HepG2 (cell line): ENCODE measurements at regions not wholly inside any gene's neighbourhood (a gene's known extent, or its start where the extent isn't known, plus 50 kb on each side); places are given as distances from the start of the nearest gene placed in this dataset.

Experiments
- ATAC-seq: fragments of 200-7000 bp; cut with Tn5 transposase; 3 replicates; pipeline ENCODE4 v1.9.1; 2020; ENCODE audit warnings: mild to moderate bottlenecking, moderate library complexity
- BruUV-seq: library from RNA; stranded (reverse); fragments of 400-500 nt; replicated peaks from 2 replicates; lab custom pipeline; 2021; lab: Mats Ljungman, UMichigan
- CTCF ChIA-PET: fragments of 300-600 bp; formaldehyde crosslinking; extraction: SDS; loops from one replicate; lab custom pipeline; 2021; ENCODE audit warnings: low total read pairs, inconsistent platforms, low intra/inter-chr PET ratio; lab: Yijun Ruan, JAX
- POLR2A ChIA-PET: fragments of 350-600 bp; sonication (Branson Sonifier 250); formaldehyde crosslinking; loops from one replicate; lab custom pipeline; 2020; ENCODE audit warnings: antibody characterized with exemption, inconsistent platforms; lab: Yijun Ruan, JAX
- DNase-seq: peaks from one replicate; pipeline ENCODE4 v3.0.0-alpha.2; 2015; ENCODE audit warnings: low spot score
- FAIRE-seq: peaks from 3 replicates; lab custom pipeline; 2011; peaks lifted over from hg19 to GRCh38; lab: Jason Lieb, UNC
- H2AFZ ChIP-seq: one replicate; pipeline ENCODE4 v1.6.1; 2011; ENCODE audit warnings: low read length, inconsistent platforms
- H3K27ac ChIP-seq: fragments of 300-600 bp; 3 replicates; pipeline ENCODE4 v1.8.0; 2011; ENCODE audit warnings: mixed run types, mild to moderate bottlenecking, mixed read lengths, low read length, inconsistent platforms; ENCODE audit not compliant: insufficient read depth; ENCODE audit errors: extremely low read length
- H3K27me3 ChIP-seq, 2 experiments: fragments of 200-600 bp in 1 of 2; 2 replicates in 1 of 2; 3 replicates in 1 of 2; pipeline versions ENCODE4 v1.6.0 to v1.8.0; 2011; ENCODE audit warnings: low read length in 2 of 2, mild to moderate bottlenecking in 2 of 2, moderate library complexity in 2 of 2, inconsistent platforms in 1 of 2; ENCODE audit not compliant: insufficient read depth in 2 of 2, control insufficient read depth in 1 of 2
- H3K36me3 ChIP-seq, 2 experiments: fragments of 200-600 bp in 1 of 2; replicated peaks in 1 of 2; 2 replicates in 1 of 2; 3 replicates in 1 of 2; pipeline versions ENCODE4 v1.5.1 to v1.8.0; 2011; ENCODE audit warnings: low read length in 2 of 2, inconsistent platforms in 1 of 2; ENCODE audit not compliant: insufficient read depth in 2 of 2, control insufficient read depth in 1 of 2
- H3K4me1 ChIP-seq: 2 replicates; pipeline ENCODE4 v1.5.1; 2012; ENCODE audit warnings: low read length, inconsistent platforms; ENCODE audit not compliant: insufficient read depth
- H3K4me2 ChIP-seq: 2 replicates; pipeline ENCODE4 v1.6.0; 2011; ENCODE audit warnings: low read depth, low read length, inconsistent platforms
- H3K4me3 ChIP-seq, 3 experiments: fragments of 200-600 bp in 1 of 3; sonication (generic), shearing (Covaris generic) in 1 of 3; replicated peaks in 1 of 3; 2 replicates each; pipeline ENCODE4 v1.5.1; 2011 to 2016; ENCODE audit warnings: low read length in 3 of 3, inconsistent platforms in 2 of 3, low read depth in 2 of 3, mild to moderate bottlenecking in 2 of 3, control low read depth in 1 of 3, mixed read lengths in 1 of 3; ENCODE audit not compliant: insufficient read depth in 1 of 3
- H3K79me2 ChIP-seq: one replicate; pipeline ENCODE4 v1.6.1; 2011; ENCODE audit warnings: low read length, inconsistent platforms; ENCODE audit not compliant: insufficient read depth
- H3K9ac ChIP-seq: 2 replicates; pipeline ENCODE4 v1.6.0; 2011; ENCODE audit warnings: mild to moderate bottlenecking, low read depth, low read length, inconsistent platforms; ENCODE audit not compliant: insufficient read depth
- H3K9me3 ChIP-seq: 2 replicates; pipeline ENCODE4 v1.5.1; 2012; ENCODE audit warnings: mild to moderate bottlenecking, low read length
- H4K20me1 ChIP-seq: 2 replicates; pipeline ENCODE4 v1.6.0; 2011; ENCODE audit warnings: inconsistent platforms, mild to moderate bottlenecking, low read length, moderate library complexity; ENCODE audit not compliant: insufficient read depth
- FOSL1 ChIP-seq: sonication (generic); formaldehyde crosslinking; IDR thresholded peaks from 2 replicates; pipeline ENCODE4 v1.9.0; 2021; ENCODE audit warnings: missing genetic modification reagents, borderline replicate concordance
- HES4 ChIP-seq: sonication (generic); formaldehyde crosslinking; IDR thresholded peaks from 2 replicates; pipeline ENCODE4 v1.9.0; 2021; ENCODE audit warnings: mild to moderate bottlenecking, missing genetic modification reagents, borderline replicate concordance
- KLF6 ChIP-seq: IDR thresholded peaks from 2 replicates; pipeline ENCODE4 v1.8.0; 2016; ENCODE audit warnings: missing biosample characterization, missing genetic modification reagents
- SNAI1 ChIP-seq: sonication (generic); formaldehyde crosslinking; IDR thresholded peaks from 2 replicates; pipeline ENCODE4 v1.5.0; 2020; ENCODE audit warnings: mild to moderate bottlenecking, missing genetic modification reagents, borderline replicate concordance
- ZBTB10 ChIP-seq: sonication (generic); formaldehyde crosslinking; IDR thresholded peaks from 2 replicates; pipeline ENCODE4 v1.4.0; 2020; ENCODE audit warnings: missing genetic modification reagents, borderline replicate concordance
- ZBTB46 ChIP-seq: sonication (generic); formaldehyde crosslinking; IDR thresholded peaks from 2 replicates; pipeline ENCODE4 v1.4.0; 2020; ENCODE audit warnings: mild to moderate bottlenecking, missing genetic modification reagents, borderline replicate concordance
- ZNF674 ChIP-seq: sonication (generic); formaldehyde crosslinking; IDR thresholded peaks from 2 replicates; pipeline ENCODE4 v1.5.0; 2020; ENCODE audit warnings: low read depth, mild to moderate bottlenecking, missing genetic modification reagents
- WGBS: methylation state at CpG from one replicate; pipeline ENCODE4 v1.1.6; 2017; ENCODE audit warnings: low lambda C conversion rate; 5-methylcytosine and 5-hydroxymethylcytosine counted together
- in situ Hi-C: cut with HindIII; loops from 2 replicates; pipeline ENCODE4 v1.10.0; 2017; ENCODE audit warnings: low pct_unique_long_range_greater_than_20kb; ENCODE audit not compliant: extremely low pct_ligation_motif_present
- intact Hi-C: fragments of 100-400 bp; cut with micrococcal nuclease; formaldehyde crosslinking; loops from one replicate; pipeline ENCODE4 v1.10.0; 2022; ENCODE audit not compliant: unreplicated experiment
- TF ChIP-seq, protein P1 (sequence below): IDR thresholded peaks from 2 replicates; pipeline ENCODE4 v1.6.1; 2012; ENCODE audit warnings: low read length, improper control_type of control experiment
- TF ChIP-seq, protein P2 (sequence below): IDR thresholded peaks from 2 replicates; pipeline ENCODE4 v1.6.1; 2016; ENCODE audit warnings: low read depth, missing genetic modification reagents, missing compliant biosample characterization
- TF ChIP-seq, protein P3 (sequence below): sonication (generic); formaldehyde crosslinking; IDR thresholded peaks from 2 replicates; pipeline ENCODE4 v1.5.0; 2020; ENCODE audit warnings: missing genetic modification reagents

GRCh38 chr1:157310401-157310800 lies 172.2 kb upstream of the ETV3 start:
- Histone ChIP-seq H3K4me2 (no peak overlapping the region), H4K20me1 (no peaks in the 10 kb centered on the region), H3K9ac (no peak overlapping the region), H3K4me1 (no peaks in the 10 kb centered on the region), H3K27ac (no peak overlapping the region), H3K27me3 (no peaks in the 10 kb centered on the region; a peak in 1 of 5 replicates), H3K9me3 (no peaks in the 10 kb centered on the region), H3K36me3 (no peaks in the 10 kb centered on the region), H2AFZ (no peak overlapping the region), H3K79me2 (no peaks in the 10 kb centered on the region), H3K4me3 (no peak overlapping the region)
- intact Hi-C loops (no loop called here), in situ Hi-C loops (no loop called here)
- ChIA-PET POLR2A (no interaction called here), CTCF (interaction anchor here (1.4 to 1.7 kb wide), 2 partner anchors 114 to 117 kb away, joined by 6 to 8 read pairs; no protein-coding TSS in a partner anchor)
- FAIRE-seq: no peak
- no peak for DNase-seq
- no TSS peak for BruUV-seq
- no peak for ATAC-seq
- 8% methylated on average over 5 of the region's 5 CpGs for WGBS
- TF ChIP-seq ZBTB46 (CRISPR knock-in tag): no peak
- TF ChIP-seq KLF6 (CRISPR knock-in tag): no peak
- TF ChIP-seq, protein P1, sequence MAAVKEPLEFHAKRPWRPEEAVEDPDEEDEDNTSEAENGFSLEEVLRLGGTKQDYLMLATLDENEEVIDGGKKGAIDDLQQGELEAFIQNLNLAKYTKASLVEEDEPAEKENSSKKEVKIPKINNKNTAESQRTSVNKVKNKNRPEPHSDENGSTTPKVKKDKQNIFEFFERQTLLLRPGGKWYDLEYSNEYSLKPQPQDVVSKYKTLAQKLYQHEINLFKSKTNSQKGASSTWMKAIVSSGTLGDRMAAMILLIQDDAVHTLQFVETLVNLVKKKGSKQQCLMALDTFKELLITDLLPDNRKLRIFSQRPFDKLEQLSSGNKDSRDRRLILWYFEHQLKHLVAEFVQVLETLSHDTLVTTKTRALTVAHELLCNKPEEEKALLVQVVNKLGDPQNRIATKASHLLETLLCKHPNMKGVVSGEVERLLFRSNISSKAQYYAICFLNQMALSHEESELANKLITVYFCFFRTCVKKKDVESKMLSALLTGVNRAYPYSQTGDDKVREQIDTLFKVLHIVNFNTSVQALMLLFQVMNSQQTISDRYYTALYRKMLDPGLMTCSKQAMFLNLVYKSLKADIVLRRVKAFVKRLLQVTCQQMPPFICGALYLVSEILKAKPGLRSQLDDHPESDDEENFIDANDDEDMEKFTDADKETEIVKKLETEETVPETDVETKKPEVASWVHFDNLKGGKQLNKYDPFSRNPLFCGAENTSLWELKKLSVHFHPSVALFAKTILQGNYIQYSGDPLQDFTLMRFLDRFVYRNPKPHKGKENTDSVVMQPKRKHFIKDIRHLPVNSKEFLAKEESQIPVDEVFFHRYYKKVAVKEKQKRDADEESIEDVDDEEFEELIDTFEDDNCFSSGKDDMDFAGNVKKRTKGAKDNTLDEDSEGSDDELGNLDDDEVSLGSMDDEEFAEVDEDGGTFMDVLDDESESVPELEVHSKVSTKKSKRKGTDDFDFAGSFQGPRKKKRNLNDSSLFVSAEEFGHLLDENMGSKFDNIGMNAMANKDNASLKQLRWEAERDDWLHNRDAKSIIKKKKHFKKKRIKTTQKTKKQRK: no peak
- TF ChIP-seq ZNF674 (CRISPR knock-in tag): no peak
- no peak for TF ChIP-seq FOSL1
- TF ChIP-seq, protein P2, sequence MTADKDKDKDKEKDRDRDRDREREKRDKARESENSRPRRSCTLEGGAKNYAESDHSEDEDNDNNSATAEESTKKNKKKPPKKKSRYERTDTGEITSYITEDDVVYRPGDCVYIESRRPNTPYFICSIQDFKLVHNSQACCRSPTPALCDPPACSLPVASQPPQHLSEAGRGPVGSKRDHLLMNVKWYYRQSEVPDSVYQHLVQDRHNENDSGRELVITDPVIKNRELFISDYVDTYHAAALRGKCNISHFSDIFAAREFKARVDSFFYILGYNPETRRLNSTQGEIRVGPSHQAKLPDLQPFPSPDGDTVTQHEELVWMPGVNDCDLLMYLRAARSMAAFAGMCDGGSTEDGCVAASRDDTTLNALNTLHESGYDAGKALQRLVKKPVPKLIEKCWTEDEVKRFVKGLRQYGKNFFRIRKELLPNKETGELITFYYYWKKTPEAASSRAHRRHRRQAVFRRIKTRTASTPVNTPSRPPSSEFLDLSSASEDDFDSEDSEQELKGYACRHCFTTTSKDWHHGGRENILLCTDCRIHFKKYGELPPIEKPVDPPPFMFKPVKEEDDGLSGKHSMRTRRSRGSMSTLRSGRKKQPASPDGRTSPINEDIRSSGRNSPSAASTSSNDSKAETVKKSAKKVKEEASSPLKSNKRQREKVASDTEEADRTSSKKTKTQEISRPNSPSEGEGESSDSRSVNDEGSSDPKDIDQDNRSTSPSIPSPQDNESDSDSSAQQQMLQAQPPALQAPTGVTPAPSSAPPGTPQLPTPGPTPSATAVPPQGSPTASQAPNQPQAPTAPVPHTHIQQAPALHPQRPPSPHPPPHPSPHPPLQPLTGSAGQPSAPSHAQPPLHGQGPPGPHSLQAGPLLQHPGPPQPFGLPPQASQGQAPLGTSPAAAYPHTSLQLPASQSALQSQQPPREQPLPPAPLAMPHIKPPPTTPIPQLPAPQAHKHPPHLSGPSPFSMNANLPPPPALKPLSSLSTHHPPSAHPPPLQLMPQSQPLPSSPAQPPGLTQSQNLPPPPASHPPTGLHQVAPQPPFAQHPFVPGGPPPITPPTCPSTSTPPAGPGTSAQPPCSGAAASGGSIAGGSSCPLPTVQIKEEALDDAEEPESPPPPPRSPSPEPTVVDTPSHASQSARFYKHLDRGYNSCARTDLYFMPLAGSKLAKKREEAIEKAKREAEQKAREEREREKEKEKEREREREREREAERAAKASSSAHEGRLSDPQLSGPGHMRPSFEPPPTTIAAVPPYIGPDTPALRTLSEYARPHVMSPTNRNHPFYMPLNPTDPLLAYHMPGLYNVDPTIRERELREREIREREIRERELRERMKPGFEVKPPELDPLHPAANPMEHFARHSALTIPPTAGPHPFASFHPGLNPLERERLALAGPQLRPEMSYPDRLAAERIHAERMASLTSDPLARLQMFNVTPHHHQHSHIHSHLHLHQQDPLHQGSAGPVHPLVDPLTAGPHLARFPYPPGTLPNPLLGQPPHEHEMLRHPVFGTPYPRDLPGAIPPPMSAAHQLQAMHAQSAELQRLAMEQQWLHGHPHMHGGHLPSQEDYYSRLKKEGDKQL (CRISPR knock-in tag): no peak
- TF ChIP-seq, protein P3, sequence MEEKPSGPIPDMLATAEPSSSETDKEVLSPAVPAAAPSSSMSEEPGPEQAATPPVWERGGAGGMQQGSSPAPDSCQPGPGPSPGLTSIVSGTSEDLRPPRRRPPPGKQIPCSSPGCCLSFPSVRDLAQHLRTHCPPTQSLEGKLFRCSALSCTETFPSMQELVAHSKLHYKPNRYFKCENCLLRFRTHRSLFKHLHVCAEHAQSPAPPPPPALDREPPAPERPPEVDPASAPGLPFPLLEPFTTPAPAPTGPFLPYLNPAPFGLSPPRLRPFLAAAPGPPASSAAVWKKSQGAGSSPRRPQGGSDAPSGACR (CRISPR knock-in tag): no peak
- no peak for TF ChIP-seq HES4 (CRISPR knock-in tag)
- TF ChIP-seq ZBTB10 (CRISPR knock-in tag): no peak
- no peak for TF ChIP-seq SNAI1 (CRISPR knock-in tag)
